ENCODE measurements at regions not wholly inside any gene's neighbourhood (a gene's known extent, or its start where the extent isn't known, plus 50 kb on each side); places are given as distances from the start of the nearest gene placed in this dataset.
A peak's percentile ranks its signal among the peaks of the same experiment; 100 is the strongest.

DNA sequence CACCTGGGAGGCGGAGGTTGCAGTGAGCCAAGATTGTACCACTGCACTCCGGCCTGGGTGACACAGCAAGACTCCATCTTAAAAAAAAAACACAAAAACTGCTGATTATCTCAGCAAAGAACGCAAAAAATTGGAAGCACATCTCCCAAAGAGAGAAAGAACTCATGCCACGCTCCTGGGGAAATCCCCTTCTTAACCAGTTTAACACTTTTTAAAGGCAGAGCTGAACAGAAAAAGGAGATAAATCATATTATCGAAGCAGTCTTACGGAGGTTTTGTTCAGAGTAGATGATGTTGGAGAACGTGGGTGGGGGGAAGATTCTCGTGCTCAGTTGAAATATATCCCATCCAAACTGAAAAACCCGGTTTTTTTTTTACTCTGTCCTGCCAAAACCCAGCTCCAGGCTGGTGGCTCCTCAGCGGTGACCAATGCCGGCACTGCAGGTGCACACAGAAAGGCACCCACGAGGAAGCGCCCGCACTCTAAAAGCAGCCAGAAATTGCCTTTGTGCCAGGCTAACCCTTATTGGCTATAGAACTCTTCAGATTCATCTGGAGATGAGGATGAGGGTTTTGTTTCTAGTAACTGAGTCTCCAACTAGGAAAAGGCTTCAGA lies 100.2 kb upstream of the PARP11 start:
- TF ChIP-seq, protein P1, sequence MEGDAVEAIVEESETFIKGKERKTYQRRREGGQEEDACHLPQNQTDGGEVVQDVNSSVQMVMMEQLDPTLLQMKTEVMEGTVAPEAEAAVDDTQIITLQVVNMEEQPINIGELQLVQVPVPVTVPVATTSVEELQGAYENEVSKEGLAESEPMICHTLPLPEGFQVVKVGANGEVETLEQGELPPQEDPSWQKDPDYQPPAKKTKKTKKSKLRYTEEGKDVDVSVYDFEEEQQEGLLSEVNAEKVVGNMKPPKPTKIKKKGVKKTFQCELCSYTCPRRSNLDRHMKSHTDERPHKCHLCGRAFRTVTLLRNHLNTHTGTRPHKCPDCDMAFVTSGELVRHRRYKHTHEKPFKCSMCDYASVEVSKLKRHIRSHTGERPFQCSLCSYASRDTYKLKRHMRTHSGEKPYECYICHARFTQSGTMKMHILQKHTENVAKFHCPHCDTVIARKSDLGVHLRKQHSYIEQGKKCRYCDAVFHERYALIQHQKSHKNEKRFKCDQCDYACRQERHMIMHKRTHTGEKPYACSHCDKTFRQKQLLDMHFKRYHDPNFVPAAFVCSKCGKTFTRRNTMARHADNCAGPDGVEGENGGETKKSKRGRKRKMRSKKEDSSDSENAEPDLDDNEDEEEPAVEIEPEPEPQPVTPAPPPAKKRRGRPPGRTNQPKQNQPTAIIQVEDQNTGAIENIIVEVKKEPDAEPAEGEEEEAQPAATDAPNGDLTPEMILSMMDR (IDR thresholded peaks at IDR 0.05; ENCODE audit: low read depth, low read length): no peak
- no peak overlapping the region for H3K4me3 ChIP-seq (ENCODE audit: low read depth, low read length)

DNA sequence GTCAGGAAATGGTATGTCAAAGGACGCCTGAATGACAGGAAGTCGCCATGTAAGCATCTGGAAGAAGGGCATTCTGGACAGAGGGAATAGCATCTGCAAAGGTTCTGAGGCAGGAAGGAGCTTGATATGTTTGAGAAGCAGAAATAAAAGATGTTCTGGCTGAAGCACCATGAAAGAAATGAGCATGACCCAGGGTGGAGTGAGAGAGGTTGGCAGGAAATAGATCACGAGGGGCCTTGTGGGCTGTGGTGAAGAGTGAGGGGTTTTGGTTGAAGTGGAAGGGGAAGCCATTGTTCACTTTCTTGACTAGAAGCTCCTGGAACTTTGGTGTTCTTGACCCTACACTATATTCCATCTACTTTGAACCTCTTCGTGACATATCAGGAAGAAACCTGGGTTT lies 99.4 kb upstream of the PARP11 start:
- no peak overlapping the region for H3K4me3 ChIP-seq (ENCODE audit: low read depth, low read length)
- TF ChIP-seq, protein P1 (IDR thresholded peaks at IDR 0.05; ENCODE audit: low read depth, low read length): no peak

DNA sequence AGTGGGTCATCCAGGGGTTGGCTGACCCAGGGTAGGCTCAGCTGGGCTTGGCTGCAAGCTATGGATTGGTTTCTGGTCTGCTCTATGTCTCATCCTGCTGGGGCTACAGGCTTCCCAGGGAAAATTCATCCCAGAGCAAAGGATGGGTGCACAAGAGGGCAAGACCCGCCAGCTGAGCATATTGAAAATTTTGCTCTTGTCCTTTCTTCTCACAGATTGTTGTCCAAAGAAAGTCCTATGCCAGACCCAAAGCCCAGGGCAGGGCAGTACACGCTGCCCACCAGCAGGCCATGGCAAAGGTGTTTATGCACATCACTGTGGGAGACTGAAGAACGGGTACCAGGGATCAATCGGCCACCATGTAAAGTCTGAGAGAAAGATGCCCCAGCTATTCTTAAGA lies 95.3 kb upstream of the PARP11 start:
- TF ChIP-seq, protein P1 (IDR thresholded peaks at IDR 0.05; ENCODE audit: low read depth, low read length): no peak
- no peak overlapping the region for H3K4me3 ChIP-seq (ENCODE audit: low read depth, low read length)

DNA sequence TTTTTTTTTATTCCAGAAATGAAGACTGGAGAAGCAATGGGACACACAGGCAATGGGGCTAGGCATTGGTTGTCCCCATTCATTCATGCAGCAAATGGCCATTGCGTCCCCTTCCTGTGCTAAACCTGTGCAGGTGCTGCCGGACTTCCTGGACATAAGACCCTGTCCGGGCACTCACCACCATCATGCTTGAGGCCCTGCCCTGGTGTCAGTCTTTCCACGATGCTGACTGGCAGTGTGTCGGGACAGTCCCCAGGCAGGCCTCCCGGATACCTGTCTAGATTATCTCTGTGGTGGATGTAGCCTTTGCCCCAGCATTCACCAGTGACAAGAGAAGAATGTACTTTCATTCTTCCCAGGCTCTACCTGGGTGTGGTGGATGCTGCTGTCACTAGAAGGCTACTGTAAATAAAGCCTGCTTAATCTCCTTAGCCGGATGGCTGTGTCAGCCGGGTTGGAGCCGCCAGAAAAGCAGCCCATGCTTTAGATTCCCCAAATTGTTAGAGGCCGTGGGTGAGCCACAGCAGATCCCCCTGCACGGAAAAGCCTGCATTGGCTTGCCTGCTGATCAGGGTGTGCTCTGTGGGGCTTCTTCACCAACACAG lies 94.5 kb upstream of the PARP11 start:
- no peak overlapping the region for H3K4me3 ChIP-seq (ENCODE audit: low read depth, low read length)
- TF ChIP-seq, protein P1 (IDR thresholded peaks at IDR 0.05; ENCODE audit: low read depth, low read length): no peak

DNA sequence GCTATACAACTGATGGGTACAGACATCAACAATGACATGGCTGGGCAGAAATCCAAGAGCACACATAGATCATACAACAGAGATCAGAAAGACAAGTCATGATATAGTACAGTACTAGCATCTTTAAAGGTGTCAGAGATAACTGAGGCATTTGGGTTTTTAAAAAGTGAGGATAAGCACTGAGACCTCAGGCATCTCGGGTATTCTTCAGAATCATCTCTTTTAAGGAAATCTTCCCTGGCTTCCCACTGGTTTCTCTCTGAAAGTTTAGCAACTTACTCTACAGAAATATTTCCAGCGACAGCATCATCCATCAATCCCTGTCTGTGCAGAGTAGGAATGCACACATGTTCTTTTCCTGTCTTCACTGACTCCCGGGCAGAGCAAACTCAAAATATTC lies 93.2 kb upstream of the PARP11 start:
- TF ChIP-seq, protein P1 (IDR thresholded peaks at IDR 0.05; ENCODE audit: low read depth, low read length): no peak
- H3K4me3 ChIP-seq (ENCODE audit: low read depth, low read length): no peak overlapping the region

DNA sequence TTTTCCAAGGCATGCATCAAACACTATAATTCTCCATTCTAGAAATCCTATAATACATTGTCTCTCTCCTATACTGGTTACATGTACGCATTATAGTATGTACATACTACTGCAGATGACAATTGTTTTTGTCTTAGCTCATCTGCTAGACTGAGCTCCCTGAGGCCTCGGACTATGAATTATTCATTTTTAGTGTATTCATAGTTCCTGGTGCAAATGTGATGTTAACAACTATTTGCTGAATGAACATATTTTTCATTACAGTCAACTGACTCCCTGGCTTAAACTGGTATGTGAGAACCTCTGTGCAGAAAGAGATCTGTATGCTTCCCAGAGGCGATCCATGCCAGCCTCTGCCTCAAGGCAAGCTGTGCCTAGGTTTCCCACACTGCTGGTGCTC lies 91.8 kb upstream of the PARP11 start:
- TF ChIP-seq, protein P1 (IDR thresholded peaks at IDR 0.05; ENCODE audit: low read depth, low read length): no peak
- no peak overlapping the region for H3K4me3 ChIP-seq (ENCODE audit: low read depth, low read length)

DNA sequence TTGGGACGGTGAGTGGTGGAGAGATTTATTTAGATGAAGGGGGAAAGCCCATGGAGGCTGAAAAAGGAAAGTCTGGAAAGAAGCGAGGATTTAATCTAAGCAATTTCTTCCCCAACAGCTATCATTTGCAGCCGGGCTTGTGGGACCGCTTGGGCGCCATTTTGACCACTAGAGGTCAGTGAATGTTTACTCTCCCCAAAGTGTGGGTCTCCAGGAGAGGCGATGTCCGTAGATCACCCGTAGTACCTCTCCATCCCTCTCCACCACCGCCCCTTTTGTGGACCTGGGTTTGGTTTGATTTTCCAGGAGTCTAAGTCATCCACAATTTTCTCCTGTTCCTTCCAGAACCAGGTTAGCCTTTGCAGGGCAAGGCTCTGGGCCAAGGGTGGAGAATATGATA lies 91.2 kb upstream of the PARP11 start:
- no peak overlapping the region for H3K4me3 ChIP-seq (ENCODE audit: low read depth, low read length)
- TF ChIP-seq, protein P1 (IDR thresholded peaks at IDR 0.05; ENCODE audit: low read depth, low read length): peak; percentile 31; the same call in 1 of the 2 replicates

All from WI38 (cell line).